ELF-1 (cell line): ENCODE measurements at regions not wholly inside any gene's neighbourhood (a gene's known extent, or its start where the extent isn't known, plus 50 kb on each side); places are given as distances from the start of the nearest gene placed in this dataset.
"Not testable (repeated sequence)": the region's sequence is repeated elsewhere in the genome, so short reads cannot be mapped to it uniquely, and the experiment has no call there.

ENCODE experiments used
- DNase-seq: peaks from one replicate; pipeline ENCODE4 v3.0.0-alpha.2; 2016; ENCODE audit warnings: low read depth, low spot score

DNA sequence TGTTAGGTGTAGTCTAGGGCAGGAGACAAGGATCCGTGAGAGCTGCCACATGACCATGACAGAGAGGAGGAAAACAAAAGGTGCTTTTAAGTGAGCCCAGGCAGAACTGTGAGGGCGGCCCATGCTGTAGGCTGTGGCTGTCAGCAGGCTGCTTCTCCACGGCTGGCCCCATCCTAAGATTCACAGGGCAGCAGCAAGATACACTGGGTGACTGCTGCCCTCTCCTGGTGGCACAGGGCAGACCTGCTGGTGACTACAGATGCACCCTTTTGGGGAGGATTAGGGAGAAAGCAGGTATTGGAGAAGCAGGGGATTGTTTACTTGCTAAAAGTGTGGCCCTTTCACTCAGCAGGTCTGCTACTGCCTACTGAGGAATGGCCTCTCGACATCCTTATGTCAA is 112.2 kb upstream of the CCZ1B start:
- DNase-seq = peak; percentile 57

DNA sequence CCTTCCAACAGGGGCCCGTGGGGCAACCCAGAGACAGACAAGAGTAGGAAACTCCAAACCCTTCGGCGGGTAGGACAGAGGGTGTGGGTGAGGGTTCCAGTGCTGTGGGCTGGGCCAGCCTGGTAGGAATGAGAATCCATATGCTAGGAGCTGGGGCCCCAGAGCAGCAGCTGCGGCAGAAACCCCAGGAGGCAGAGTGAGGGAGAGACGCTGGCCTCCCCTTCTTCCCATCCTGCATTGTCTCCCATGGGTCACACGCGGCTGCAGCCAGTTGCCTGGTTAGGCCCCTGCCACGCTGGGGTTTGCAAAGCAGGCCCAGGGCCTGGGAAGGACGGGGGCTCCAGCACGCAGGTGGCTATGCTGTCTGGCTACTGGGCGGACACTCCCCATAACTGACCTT is 113.1 kb upstream of the CCZ1B start:
- not testable (repeated sequence) for DNase-seq

DNA sequence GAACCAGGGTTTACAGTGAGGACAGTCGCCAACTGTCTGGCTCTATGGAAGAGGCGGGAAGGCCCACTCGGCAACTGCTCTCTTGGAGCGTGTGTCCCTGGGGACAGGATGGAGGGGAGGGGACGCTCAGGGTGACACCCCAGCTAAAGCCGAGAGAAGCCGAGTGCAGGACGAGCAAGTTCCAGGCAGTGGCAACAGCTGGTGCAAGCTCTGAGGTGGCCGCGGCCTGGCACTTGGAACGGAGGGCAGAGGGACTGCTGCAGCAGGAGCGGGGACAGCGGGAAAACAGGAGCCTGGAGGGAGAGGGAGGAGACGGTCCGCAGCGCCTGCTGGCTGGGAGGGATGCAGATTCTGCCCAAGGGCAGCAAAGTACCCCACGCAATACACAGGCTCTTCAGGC is 113.8 kb upstream of the CCZ1B start:
- not testable (repeated sequence) for DNase-seq

DNA sequence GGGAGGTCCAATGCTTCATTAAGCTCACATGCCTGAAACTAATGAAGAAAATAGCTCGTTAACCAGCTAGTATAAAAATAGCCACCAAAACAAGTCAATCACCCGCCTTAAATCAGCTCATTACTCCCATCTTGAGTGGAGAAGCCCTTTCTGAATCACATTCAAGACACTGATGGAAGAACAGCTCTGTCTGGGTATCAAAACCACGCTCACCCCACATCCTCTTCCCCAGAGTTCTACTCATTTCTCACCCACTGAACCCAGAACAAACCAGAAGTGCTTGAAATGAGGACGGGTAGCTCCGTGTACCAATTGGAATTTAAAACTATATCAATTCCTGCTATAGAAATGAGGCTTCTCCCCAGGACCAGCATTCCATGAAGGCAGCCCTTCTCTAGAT is 120.8 kb upstream of the CCZ1B start:
- DNase-seq = not testable (repeated sequence)

DNA sequence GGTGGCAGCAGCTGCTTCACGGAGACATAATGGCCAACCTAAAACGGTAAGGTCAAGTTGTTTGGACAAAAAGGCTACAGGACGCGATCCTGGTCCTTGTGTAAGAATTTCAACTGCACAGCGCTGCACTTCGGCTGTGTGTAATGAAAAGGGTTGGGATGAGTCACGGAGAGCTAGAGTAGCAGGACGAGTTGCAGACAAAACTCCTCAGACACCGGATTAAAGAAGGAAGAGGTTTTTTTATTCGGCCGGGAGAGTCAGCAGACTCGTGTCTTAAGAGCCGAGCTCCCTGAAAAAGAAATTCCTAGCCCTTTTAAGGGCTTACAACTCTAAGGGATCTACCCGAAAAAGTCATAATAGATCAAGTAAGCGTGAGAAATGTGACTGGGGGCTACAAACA is 124.2 kb upstream of the CCZ1B start:
- not testable (repeated sequence) for DNase-seq

DNA sequence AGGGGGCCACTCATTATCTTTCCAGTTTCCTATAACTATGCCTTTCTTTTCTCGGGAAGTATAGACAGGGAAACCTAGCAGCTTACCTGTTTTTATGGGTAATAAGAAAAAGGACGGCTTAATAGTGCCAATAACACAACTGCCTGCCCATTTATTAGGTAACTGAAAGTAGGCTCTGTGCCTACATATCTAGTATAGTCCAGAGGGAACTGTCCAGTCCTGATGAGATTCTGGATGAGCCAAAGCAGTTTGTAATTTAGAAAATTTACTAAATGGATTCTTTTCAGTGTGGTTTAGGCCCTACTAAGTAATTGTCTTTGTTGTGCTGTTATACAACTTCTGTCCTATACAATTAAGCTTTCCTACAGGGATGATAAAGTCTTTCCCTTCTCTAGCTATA is 125.5 kb upstream of the CCZ1B start:
- not testable (repeated sequence) for DNase-seq

DNA sequence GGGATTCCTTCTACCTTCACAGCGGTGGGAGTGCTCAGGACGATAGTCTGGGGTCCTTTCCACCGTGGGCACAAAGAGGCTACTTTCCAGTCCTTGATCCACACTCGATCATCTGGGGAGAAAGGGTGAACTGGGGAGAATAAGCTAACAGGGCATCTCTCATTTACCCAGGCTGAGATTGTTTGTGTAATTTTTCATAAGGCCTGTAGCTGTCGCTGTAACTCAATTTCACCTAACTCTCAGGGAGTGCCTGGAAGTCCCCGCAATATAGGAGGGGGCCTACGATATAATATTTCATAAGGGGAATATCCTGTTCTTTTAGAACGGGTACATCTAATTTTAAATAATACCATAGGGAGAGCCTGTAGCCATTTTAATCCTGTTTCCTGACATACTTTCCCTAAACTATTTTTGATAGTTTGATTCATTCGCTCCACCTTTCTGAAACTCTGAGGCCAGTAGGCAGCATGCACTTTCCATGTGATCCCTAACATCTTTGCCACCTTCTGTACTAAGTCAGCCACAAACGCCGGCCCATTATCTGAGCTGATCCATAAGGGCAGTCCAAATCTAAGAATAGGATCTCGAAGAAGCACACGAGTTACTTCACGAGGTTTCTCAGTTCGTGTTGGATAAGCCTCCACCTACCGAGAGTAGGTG is 127.2 kb upstream of the CCZ1B start:
- DNase-seq = not testable (repeated sequence)

DNA sequence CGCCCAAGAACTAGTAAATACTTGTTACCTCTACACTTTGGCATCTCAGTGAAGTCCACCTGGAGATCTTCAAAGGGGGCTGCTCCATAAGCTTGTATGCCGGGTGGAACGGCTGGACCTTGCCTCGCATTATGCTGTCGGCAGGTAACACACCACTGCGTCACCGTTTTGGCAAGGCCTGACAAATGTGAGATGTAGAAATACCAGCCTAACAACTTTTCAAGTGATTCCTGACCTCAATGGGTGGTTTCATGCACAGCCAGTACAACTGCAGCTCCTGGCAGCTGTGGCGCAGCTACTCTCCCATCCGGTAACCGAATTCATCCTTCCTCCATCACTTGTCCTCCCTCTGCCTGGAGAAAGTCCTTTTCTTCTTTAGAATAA is 127.7 kb upstream of the CCZ1B start:
- peak; percentile 18 for DNase-seq

DNA sequence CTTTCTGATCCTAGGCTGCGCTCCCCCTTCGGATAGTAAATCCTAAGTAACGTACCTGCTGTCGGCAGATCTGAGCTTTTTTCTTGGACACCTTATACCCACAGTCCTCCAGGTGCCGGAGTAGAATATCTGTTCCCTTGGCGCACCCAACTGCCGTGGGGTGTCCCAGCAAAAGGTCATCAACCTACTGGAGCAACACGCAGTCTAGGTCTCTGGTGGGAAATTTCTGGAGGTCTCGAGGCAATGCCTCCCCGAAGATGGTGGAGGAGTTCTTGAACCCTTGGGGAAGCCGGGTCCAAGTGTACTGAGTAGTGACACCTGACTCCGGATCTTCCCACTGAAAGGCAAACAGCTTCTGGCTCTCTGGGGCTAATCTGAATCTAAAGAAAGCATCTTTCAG is 129.3 kb upstream of the CCZ1B start:
- DNase-seq = not testable (repeated sequence)

DNA sequence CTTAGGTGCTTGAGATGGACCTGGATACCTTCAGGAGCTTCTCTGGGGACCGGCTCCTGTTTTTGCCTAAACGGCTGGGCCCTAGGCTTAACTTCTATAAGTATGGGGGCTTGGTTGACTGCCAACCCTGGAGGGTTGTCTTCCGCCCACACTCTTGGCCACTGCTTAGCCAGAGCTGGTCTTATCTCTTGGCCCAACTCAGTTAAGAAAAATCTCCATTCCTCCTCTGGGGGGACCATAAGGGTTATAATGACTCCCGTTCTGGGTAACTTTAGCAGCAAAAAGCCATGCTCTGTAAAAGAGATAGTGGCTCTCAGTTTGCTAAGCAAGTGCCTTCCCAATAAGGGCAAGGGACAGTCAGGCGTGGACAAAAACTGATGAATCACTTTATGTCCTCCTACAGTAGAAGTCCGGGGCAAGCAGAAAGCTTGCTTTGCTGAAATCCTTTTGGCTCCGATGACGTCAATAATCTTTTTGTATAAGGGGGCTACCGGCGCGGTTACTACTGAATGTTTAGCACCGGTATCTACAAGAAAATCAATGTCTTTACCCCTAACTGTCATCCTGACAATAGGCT is 130.0 kb upstream of the CCZ1B start:
- DNase-seq = not testable (repeated sequence)

DNA sequence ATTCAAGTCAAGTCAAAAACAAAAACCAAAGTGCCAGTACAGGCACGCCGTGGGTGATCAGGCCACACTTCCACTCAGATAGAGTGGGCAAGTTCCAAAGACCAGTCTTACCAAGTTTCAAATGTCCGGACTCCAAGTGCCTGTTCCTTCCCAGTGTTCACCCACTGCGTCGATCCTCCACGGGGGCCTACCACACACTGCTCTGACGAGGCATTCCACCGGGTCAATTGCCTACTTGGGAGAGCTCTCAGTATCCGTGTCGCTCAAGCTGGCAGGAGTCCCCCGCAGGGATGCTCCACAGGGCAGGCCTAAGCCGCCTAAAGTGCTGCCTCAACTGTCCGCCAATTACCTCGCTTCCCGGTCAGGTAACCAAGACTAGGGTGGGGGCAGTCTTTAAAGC is 132.3 kb upstream of the CCZ1B start:
- DNase-seq = not testable (repeated sequence)

DNA sequence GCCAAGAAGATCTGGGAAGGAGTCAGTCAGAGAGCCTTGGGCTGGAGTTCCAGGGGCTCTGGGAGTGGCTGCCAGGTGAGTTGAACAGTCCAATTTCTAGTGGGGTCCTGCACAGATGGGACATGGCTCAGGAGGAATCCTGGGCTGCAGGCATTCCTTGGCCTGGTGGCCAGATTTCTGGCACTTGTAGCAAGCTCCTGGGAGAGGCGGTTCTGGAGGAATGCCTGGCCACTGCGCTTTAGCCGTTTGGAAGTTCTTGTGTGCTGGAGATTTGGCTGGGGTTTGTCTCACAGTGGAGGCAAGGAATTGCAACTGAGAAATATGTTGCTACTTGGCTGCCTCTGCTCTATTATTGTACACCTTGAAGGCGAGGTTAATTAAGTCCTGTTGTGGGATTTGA is 133.9 kb upstream of the CCZ1B start:
- DNase-seq = not testable (repeated sequence)

DNA sequence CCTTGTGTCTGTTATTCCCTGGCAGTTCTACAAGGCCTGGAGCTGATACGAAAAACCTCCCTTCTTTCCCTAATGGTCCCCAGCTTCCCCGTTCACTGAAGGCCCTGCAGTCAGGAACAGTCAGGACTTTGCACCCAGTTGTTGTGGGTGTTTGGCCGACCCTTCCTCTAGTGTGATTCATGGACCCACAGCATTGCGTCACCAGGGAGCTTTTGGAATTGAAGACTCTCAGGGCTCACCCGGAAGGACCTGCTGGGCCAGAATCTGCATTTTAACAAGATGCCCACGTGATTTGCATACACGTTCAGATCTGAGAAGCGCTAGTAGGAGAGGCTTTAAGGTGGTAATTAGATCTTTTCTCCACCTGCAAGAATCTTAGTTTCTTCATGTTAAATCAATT is 136.8 kb upstream of the CCZ1B start:
- DNase-seq = not testable (repeated sequence)

DNA sequence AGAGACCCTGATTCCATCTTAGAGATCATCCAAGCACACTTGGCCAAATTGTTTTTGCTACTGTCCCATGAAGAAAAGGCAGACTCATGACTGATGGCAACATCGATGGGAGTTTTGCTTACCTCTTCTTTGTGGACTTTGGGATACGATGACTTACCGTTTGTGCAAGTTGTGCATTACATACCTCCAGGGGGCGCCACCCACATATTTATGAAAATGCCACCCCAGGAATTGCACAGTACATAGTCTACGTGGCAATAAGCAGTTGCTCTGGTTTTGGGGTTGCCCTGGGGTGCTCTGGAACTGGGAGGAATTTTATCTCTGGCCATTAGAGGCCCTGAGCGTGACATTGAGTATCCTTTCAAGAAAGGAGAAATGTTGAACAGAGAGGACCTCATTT is 139.0 kb upstream of the CCZ1B start:
- DNase-seq = peak; percentile 29

DNA sequence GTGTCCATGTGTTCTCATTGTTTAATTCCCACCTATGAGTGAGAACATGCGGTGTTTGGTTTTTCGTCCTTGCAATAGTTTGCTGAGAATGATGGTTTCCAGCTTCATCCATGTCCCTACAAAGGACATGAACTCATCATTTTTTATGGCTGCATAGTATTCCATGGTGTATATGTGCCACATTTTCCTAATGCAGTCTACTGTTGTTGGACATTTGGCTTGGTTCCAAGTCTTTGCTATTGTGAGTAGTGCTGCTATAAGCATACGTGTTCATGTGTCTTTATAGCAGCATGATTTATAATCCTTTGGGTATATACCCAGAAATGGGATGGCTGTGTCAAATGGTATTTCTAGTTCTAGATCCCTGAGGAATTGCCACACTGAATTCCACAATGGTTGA is 144.1 kb upstream of the CCZ1B start:
- DNase-seq = not testable (repeated sequence)

DNA sequence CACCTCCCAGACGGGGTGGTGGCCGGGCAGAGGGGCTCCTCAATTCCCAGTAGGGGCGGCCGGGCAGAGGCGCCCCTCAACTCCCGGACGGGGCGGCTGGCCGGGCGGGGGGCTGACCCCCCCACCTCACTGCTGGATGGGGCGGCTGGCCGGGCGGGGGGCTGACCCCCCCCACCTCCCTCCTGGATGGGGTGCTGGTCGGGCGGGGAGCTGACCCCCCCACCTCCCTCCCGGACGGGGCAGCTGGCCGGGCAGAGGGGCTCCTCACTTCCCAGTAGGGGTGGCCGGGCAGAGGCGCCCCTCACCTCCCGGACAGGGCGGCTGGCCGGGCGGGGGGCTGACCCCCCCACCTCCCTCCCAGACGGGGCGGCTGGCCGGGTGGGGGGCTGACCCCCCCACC is 148.8 kb upstream of the CCZ1B start:
- DNase-seq = not testable (repeated sequence)

DNA sequence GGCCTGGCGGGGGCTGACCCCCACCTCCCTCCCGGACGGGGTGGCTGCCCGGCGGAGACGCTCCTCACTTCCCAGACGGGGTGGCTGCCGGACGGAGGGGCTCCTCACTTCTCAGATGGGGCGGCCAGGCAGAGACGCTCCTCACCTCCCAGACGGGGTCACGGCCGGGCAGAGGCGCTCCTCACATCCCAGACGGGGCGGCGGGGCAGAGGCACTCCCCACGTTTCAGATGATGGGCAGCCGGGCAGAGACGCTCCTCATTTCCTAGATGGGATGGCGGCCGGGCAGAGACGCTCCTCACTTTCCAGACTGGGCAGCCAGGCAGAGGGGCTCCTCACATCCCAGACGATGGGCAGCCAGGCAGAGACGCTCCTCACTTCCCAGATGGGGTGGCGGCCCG is 149.3 kb upstream of the CCZ1B start:
- not testable (repeated sequence) for DNase-seq

DNA sequence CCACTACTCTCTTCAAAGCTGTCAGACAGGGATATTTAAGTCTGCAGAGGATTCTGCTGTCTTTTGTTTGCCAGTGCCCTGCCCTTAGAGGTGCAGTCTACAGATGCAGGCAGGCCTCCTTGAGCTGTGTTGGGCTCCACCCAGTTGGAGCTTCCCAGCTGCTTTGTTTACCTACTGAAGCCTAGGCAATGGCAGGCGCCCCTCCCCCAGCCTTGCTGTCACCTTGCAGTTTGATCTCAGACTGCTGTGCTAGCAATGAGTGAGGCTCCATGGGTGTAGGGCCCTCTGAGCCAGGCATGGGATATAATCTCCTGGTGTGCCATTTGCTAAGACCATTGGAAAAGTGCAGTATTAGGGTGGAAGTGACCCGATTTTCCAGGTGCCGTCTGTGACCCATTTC is 151.3 kb upstream of the CCZ1B start:
- not testable (repeated sequence) for DNase-seq

DNA sequence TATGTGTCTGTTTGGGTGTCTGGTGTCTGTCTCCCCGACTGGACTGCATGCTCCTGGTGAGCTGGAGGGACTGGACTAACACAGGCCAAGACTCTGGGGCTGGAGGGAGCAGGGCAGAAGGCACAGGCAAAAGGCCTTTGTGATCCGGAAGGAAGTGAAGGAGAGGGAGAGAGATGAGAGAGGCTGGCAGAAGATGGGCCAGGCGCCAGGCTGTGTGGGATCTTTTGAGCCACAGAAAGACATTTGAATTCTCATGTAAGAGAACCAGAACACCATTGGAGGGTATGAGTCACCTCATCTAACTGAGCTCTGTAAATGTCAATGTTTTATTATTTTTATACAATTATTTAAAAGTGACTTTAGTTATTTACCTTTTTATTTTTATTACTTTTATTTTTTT is 152.3 kb upstream of the CCZ1B start:
- not testable (repeated sequence) for DNase-seq

DNA sequence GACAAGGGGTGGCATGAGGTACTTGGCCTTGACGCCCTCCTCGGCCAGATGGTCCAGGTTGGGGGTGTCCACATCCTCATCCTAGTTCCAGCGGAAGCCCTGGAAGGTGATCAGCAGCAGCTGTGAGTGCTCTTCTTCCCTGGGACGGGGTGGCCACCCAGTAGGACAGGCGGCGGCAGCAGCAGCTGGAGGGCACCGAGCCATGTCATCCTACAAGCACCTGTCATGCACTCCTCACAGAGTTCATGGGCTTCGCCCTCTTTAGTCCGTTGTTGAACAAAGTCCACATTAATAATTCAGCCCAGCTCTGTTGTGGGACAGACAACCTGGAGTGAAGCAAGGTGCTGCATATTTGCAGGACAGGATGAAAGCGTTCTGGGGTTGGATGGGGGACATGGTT is 153.4 kb upstream of the CCZ1B start:
- not testable (repeated sequence) for DNase-seq

DNA sequence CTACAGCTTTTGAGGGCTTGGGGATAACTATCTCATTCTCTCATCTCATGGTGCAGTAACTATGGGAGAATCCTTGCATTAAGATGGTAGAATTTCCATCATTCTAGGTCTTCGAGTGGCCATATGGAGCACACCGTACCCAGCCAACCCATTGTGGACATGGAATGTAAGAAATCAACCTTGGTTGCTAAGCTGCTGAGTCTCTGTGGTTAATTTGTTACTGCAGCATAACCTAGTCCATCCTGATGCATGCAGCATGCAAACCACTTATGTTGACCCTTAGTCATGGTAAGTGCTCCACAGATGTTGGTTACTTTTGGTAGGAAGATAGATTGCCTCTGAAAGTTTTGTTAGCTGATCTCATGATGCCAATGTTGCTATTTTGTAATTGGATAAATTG is 156.3 kb upstream of the CCZ1B start:
- DNase-seq = not testable (repeated sequence)

DNA sequence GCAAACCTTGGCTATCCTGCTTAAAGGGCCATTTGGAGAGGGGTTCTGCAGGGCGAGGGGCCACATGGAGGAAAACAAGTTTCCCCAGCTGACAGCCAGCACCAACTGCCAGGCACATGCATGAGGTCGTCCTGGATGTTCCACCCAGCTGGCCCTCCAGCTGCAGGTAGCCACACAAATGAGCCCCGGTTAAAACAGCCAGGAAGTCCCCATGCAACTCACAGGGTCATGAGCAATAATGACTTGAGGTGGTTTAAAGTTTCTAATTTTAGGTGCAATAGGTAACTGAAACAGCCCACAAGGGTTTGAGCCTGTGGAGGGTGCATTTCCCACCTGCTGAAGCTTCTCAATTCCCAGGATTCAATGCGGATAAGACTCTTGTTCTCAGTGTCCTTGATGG is 160.8 kb upstream of the CCZ1B start:
- DNase-seq = not testable (repeated sequence)

DNA sequence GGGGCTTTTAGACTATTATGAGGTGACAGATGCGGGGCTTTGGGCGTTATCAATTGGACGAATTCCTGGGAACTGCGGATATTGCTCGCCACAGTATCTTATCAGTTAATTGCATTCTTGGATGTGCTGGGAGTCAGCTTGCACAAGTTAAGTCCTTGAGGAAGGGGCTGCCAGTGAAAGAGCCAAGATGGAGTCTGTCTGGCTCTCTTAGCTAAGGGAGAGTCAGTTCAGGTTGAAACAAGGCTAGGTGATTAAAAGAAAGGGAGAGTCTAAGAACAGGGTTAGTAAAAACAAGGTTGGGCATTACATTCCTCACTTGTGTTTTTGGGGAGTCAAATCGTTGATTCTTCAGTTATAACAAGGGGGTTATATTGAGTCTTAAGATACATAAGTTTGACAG is 162.5 kb upstream of the CCZ1B start:
- not testable (repeated sequence) for DNase-seq

DNA sequence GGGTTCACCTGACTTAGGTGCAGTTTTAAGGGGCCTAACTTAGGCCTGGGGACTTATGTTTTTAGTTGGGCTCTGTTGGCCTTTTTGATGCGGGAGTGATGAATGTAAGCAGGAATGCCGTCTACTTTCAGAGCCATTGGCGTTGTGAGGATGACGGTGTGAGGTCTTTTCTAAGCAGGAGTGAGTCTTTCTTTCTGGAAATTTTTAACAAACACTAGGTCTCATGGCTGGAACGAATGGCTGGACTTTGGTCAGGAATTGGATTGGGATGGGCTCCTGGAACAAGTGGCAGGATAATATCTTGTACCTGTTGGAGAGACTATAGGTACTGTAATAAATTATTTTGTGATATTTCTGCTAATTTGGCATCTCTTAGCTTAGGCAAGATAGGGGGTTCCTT is 163.9 kb upstream of the CCZ1B start:
- peak; percentile 20 for DNase-seq
